IgD-negative memory B cell (primary cell): ENCODE measurements at regions not wholly inside any gene's neighbourhood (a gene's known extent, or its start where the extent isn't known, plus 50 kb on each side); places are given as distances from the start of the nearest gene placed in this dataset.
"Not testable (repeated sequence)": the region's sequence is repeated elsewhere in the genome, so short reads cannot be mapped to it uniquely, and the experiment has no call there.

ENCODE experiments used
- H3K27ac Mint-ChIP-seq, 3 donors: one replicate each; pipeline ENCODE4 v1.8.0; 2020 to 2022; ENCODE audit warnings: mild to moderate bottlenecking in 3 of 3, mixed read lengths in 3 of 3, moderate library complexity in 1 of 3
- H3K27me3 Mint-ChIP-seq: one replicate; pipeline ENCODE4 v1.8.0; 2021; ENCODE audit warnings: mixed read lengths
- H3K36me3 Mint-ChIP-seq: one replicate; pipeline ENCODE4 v1.8.0; 2020; ENCODE audit warnings: mild to moderate bottlenecking, mixed read lengths
- H3K4me1 Mint-ChIP-seq, 3 donors: one replicate each; pipeline ENCODE4 v1.8.0; 2020 to 2022; ENCODE audit warnings: mixed read lengths in 3 of 3, mild to moderate bottlenecking in 1 of 3
- H3K4me3 Mint-ChIP-seq, 4 donors: one replicate each; pipeline ENCODE4 v1.8.0; 2020 to 2022; ENCODE audit warnings: mild to moderate bottlenecking in 4 of 4, mixed read lengths in 4 of 4, moderate library complexity in 3 of 4
- H3K9me3 Mint-ChIP-seq, 3 donors: one replicate each; pipeline ENCODE4 v1.8.0; 2020 to 2021; ENCODE audit warnings: mixed read lengths in 3 of 3, mild to moderate bottlenecking in 1 of 3

- Mint-ChIP-seq H3K36me3 (peaks cover 2% of the 10 kb centered on the region), H3K27me3 (peaks cover 1% of the 10 kb centered on the region), H3K27ac (no peak overlapping the region), H3K9me3 (no peaks in the 10 kb centered on the region), H3K4me1 (peaks cover 0 to 4% (median 1%) of the 10 kb centered on the region in 3 donors), H3K4me3 (no peak overlapping the region)
These were observed 673.4 kb downstream of the QKI start for GRCh38 chr6:164087870-164088269.

- no peaks in the 10 kb centered on the region for H3K9me3 Mint-ChIP-seq
- no peak overlapping the region for H3K27ac Mint-ChIP-seq
- H3K4me1 Mint-ChIP-seq = peaks cover 0 to 4% (median 1%) of the 10 kb centered on the region in 3 donors
- peaks cover 2% of the 10 kb centered on the region for H3K36me3 Mint-ChIP-seq
- H3K27me3 Mint-ChIP-seq = peaks cover 1% of the 10 kb centered on the region
- no peak overlapping the region for H3K4me3 Mint-ChIP-seq
These were observed 672.7 kb downstream of the QKI start for GRCh38 chr6:164087211-164087610.

- peaks cover 0 to 4% (median 1%) of the 10 kb centered on the region in 3 donors for H3K4me1 Mint-ChIP-seq
- peaks cover 1% of the 10 kb centered on the region for H3K27me3 Mint-ChIP-seq
- peak overlapping the region in 1 of 4 donors; percentile 9 for H3K4me3 Mint-ChIP-seq
- no peak overlapping the region for H3K27ac Mint-ChIP-seq
- peaks cover 2% of the 10 kb centered on the region for H3K36me3 Mint-ChIP-seq
- H3K9me3 Mint-ChIP-seq = no peaks in the 10 kb centered on the region
These were observed 671.8 kb downstream of the QKI start for GRCh38 chr6:164086076-164086887.

- Mint-ChIP-seq H3K9me3 (no peaks in the 10 kb centered on the region), H3K4me1 (peaks cover 0 to 4% (median 1%) of the 10 kb centered on the region in 3 donors), H3K27me3 (peaks cover 3% of the 10 kb centered on the region), H3K4me3 (peak overlapping the region in 2 of 4 donors; percentile 8 to 58), H3K27ac (no peak overlapping the region), H3K36me3 (peaks cover 2% of the 10 kb centered on the region)
These were observed 670.9 kb downstream of the QKI start for GRCh38 chr6:164085091-164086075.

- Mint-ChIP-seq H3K36me3 (peaks cover 2% of the 10 kb centered on the region), H3K4me1 (no peaks in the 10 kb centered on the region), H3K27me3 (peaks cover 2% of the 10 kb centered on the region), H3K27ac (no peak overlapping the region), H3K4me3 (no peak overlapping the region), H3K9me3 (peaks cover 3 to 6% (median 4%) of the 10 kb centered on the region in 3 donors)
These were observed 664.7 kb downstream of the QKI start for GRCh38 chr6:164079275-164079600.

- Mint-ChIP-seq H3K36me3 (peaks cover 2% of the 10 kb centered on the region), H3K4me1 (no peaks in the 10 kb centered on the region), H3K9me3 (peaks cover 3 to 6% (median 4%) of the 10 kb centered on the region in 3 donors), H3K27me3 (peaks cover 2% of the 10 kb centered on the region), H3K4me3 (no peak overlapping the region), H3K27ac (no peak overlapping the region)
These were observed 664.2 kb downstream of the QKI start for GRCh38 chr6:164078532-164079274.

- not testable (repeated sequence) for H3K4me3 Mint-ChIP-seq, H3K27me3 Mint-ChIP-seq, H3K36me3 Mint-ChIP-seq, H3K27ac Mint-ChIP-seq, H3K4me1 Mint-ChIP-seq
- peaks cover 3 to 18% (median 12%) of the 10 kb centered on the region in 3 donors for H3K9me3 Mint-ChIP-seq
These were observed 662.5 kb downstream of the QKI start for GRCh38 chr6:164076818-164077532.

GRCh38 chr6:164075981-164076615 is 661.6 kb downstream of the QKI start:
- H3K36me3 Mint-ChIP-seq = peaks cover 2% of the 10 kb centered on the region
- H3K27me3 Mint-ChIP-seq = peaks cover 2% of the 10 kb centered on the region
- no peaks in the 10 kb centered on the region for H3K4me1 Mint-ChIP-seq
- H3K9me3 Mint-ChIP-seq = peaks cover 3 to 18% (median 12%) of the 10 kb centered on the region in 3 donors
- no peak overlapping the region for H3K4me3 Mint-ChIP-seq
- peak overlapping the region in 1 of 3 donors; percentile 80 for H3K27ac Mint-ChIP-seq

GRCh38 chr6:164072240-164072666 is 657.7 kb downstream of the QKI start:
- no peaks in the 10 kb centered on the region for H3K36me3 Mint-ChIP-seq
- peaks cover 0 to 18% (median 6%) of the 10 kb centered on the region in 3 donors for H3K9me3 Mint-ChIP-seq

GRCh38 chr6:164069350-164069990 is 655.0 kb downstream of the QKI start:
- H3K27ac Mint-ChIP-seq = no peak overlapping the region
- H3K4me1 Mint-ChIP-seq = no peaks in the 10 kb centered on the region
- peaks cover 0 to 14% (median 6%) of the 10 kb centered on the region in 3 donors for H3K9me3 Mint-ChIP-seq
- H3K36me3 Mint-ChIP-seq = no peaks in the 10 kb centered on the region
- no peak overlapping the region for H3K4me3 Mint-ChIP-seq
- no peaks in the 10 kb centered on the region for H3K27me3 Mint-ChIP-seq

More at GRCh38 chr6:164072240-164072666, 657.7 kb downstream of the QKI start:
- Mint-ChIP-seq H3K4me3 (no peak overlapping the region), H3K4me1 (no peaks in the 10 kb centered on the region), H3K27me3 (no peaks in the 10 kb centered on the region), H3K27ac (no peak overlapping the region)

GRCh38 chr6:164068527-164068926 is 654.0 kb downstream of the QKI start:
- H3K9me3 Mint-ChIP-seq = peaks cover 0 to 14% (median 6%) of the 10 kb centered on the region in 3 donors
- H3K4me1 Mint-ChIP-seq = no peaks in the 10 kb centered on the region
- H3K27ac Mint-ChIP-seq = no peak overlapping the region
- no peaks in the 10 kb centered on the region for H3K36me3 Mint-ChIP-seq
- H3K27me3 Mint-ChIP-seq = no peaks in the 10 kb centered on the region
- H3K4me3 Mint-ChIP-seq = no peak overlapping the region

- H3K4me3 Mint-ChIP-seq = no peak overlapping the region
These were observed 652.2 kb downstream of the QKI start for GRCh38 chr6:164066766-164067165.

GRCh38 chr6:164066335-164066734 is 651.8 kb downstream of the QKI start:
- Mint-ChIP-seq H3K27ac (no peak overlapping the region), H3K4me1 (no peaks in the 10 kb centered on the region), H3K4me3 (no peak overlapping the region), H3K9me3 (no peaks in the 10 kb centered on the region), H3K36me3 (no peaks in the 10 kb centered on the region), H3K27me3 (no peaks in the 10 kb centered on the region)

More at GRCh38 chr6:164066766-164067165, 652.2 kb downstream of the QKI start:
- no peak overlapping the region for H3K27ac Mint-ChIP-seq
- H3K9me3 Mint-ChIP-seq = no peaks in the 10 kb centered on the region
- H3K27me3 Mint-ChIP-seq = no peaks in the 10 kb centered on the region
- no peaks in the 10 kb centered on the region for H3K36me3 Mint-ChIP-seq
- H3K4me1 Mint-ChIP-seq = no peaks in the 10 kb centered on the region
